PC-3 (cell line): ENCODE measurements at regions not wholly inside any gene's neighbourhood (a gene's known extent, or its start where the extent isn't known, plus 50 kb on each side); places are given as distances from the start of the nearest gene placed in this dataset.
A peak's percentile ranks its signal among the peaks of the same experiment; 100 is the strongest.

Experiments
- ATAC-seq: fragments of 200-7000 bp; cut with Tn5 transposase; 2 replicates; pipeline ENCODE4 v1.9.1; 2020; ENCODE audit warnings: mild to moderate bottlenecking, moderate library complexity
- BruUV-seq: library from RNA; stranded (reverse); fragments of 400-500 nt; replicated peaks from 2 replicates; lab custom pipeline; 2021; lab: Mats Ljungman, UMichigan
- CTCF ChIA-PET: fragments of 300-600 bp; sonication (Branson Sonifier 250); formaldehyde crosslinking; loops from one replicate; lab custom pipeline; 2022; ENCODE audit warnings: antibody characterized with exemption; lab: Charles Lee
- POLR2A ChIA-PET: fragments of 300-600 bp; sonication (Branson Sonifier 250); formaldehyde crosslinking; loops from one replicate; lab custom pipeline; 2022; ENCODE audit warnings: antibody characterized with exemption; ENCODE audit not compliant: unreplicated experiment; lab: Charles Lee
- DNase-seq: peaks from one replicate; pipeline ENCODE4 v3.0.0-alpha.2; 2015
- H2AFZ ChIP-seq: fragments of 300-600 bp; sonication (generic); 2 replicates; pipeline ENCODE4 v1.6.0; 2016; ENCODE audit warnings: antibody characterized with exemption, low read length
- H3F3A ChIP-seq: fragments of 300-600 bp; sonication (generic); one replicate; pipeline ENCODE4 v1.6.0; 2017; ENCODE audit warnings: antibody characterized with exemption, low read length, control low read depth, mild to moderate bottlenecking; ENCODE audit not compliant: unreplicated experiment
- H3K27ac ChIP-seq: fragments of 300-600 bp; sonication (generic); 2 replicates; pipeline ENCODE4 v1.5.1; 2016; ENCODE audit warnings: mild to moderate bottlenecking, low read length
- H3K27me3 ChIP-seq: fragments of 300-600 bp; sonication (generic); 2 replicates; pipeline ENCODE4 v1.6.1; 2016; ENCODE audit warnings: low read length, mixed read lengths
- H3K36me3 ChIP-seq: fragments of 300-600 bp; sonication (generic); 2 replicates; pipeline ENCODE4 v1.6.1; 2016; ENCODE audit warnings: low read depth, mixed run types, low read length, mixed read lengths
- H3K4me1 ChIP-seq: fragments of 300-600 bp; sonication (generic); 2 replicates; pipeline ENCODE4 v1.5.1; 2016; ENCODE audit warnings: low read length; ENCODE audit not compliant: insufficient read depth
- H3K4me2 ChIP-seq: fragments of 300-600 bp; sonication (generic); 2 replicates; pipeline ENCODE4 v1.6.0; 2016; ENCODE audit warnings: low read length
- H3K4me3 ChIP-seq: fragments of 300-600 bp; sonication (generic); 2 replicates; pipeline ENCODE4 v1.5.1; 2016; ENCODE audit warnings: mild to moderate bottlenecking, low read length, mixed read lengths
- H3K79me2 ChIP-seq: fragments of 300-600 bp; sonication (generic); 2 replicates; pipeline ENCODE4 v1.6.1; 2017; ENCODE audit warnings: low read length, mixed read lengths
- H3K9ac ChIP-seq: fragments of 300-600 bp; sonication (generic); 2 replicates; pipeline ENCODE4 v1.6.0; 2016; ENCODE audit warnings: mild to moderate bottlenecking, low read length
- H3K9me2 ChIP-seq: fragments of 300-600 bp; sonication (generic); replicated peaks from 2 replicates; pipeline ENCODE4 v1.6.1; 2016; ENCODE audit warnings: mixed run types, low read length, mixed read lengths
- H3K9me3 ChIP-seq: fragments of 300-600 bp; sonication (generic); 2 replicates; pipeline ENCODE4 v1.6.1; 2016; ENCODE audit warnings: low read length, mixed read lengths
- H4K20me1 ChIP-seq: fragments of 300-600 bp; sonication (generic); 2 replicates; pipeline ENCODE4 v1.6.1; 2016; ENCODE audit warnings: low read length, mixed read lengths
- EZH2 ChIP-seq: fragments of 300-600 bp; sonication (generic); IDR thresholded peaks from one replicate; pipeline ENCODE4 v1.6.1; 2017; ENCODE audit warnings: antibody characterized with exemption, mild to moderate bottlenecking, low read length; ENCODE audit not compliant: unreplicated experiment
- EZH2phosphoT487 ChIP-seq: fragments of 300-600 bp; sonication (generic); IDR thresholded peaks from 2 replicates; pipeline ENCODE4 v1.6.1; 2018; ENCODE audit warnings: mild to moderate bottlenecking, antibody characterized with exemption, low read length, borderline replicate concordance
- intact Hi-C: fragments of 100-400 bp; cut with micrococcal nuclease; formaldehyde crosslinking; loops from 2 replicates; pipeline ENCODE4 v1.9.0; 2023
- TF ChIP-seq, protein P1 (sequence below): fragments of 300-600 bp; sonication (generic); conservative IDR thresholded peaks from 2 replicates; pipeline ENCODE4 v1.5.1; 2017; ENCODE audit warnings: antibody characterized with exemption, low read depth, mild to moderate bottlenecking, low read length

DNA sequence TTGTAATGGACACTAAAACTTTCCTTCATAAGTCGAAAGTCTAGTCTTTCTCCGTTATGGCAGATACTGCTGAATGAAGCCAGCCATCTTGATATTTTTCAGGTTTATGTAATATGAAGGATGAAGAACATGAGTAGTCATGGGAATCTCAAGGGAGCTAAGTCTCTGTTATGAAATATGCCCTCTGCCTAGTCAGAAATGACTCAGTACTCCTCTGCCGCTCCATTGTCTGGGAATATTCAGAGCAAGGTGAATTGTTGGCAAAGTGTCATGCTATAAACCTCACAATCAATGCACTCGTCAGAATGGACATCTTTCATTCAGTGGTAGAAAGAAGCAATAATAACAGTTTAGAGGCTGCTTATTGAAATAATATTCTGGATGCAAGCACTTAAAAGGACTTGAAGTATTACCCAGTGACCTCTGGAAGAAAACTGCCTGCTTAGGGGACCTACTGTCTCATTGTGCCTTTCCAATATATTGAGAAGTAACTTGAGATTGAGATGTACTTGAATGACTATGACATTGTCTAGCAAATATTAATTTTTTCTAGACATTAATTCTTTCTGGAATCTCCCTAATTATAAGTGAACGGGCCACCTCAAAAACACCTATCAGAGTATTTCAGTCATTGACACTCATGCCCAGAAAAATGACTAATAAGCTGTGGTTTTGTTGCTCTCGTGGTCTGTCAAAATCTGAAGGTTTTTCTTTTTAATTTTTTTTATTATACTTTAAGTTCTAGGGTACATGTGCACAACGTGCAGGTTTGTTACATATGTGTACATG is 1011.5 kb upstream of the ACO1 start:
- no peaks in the 10 kb centered on the region for H3K9me2 ChIP-seq
- ChIA-PET POLR2A (no interaction called here), CTCF (no interaction called here)
- no TSS peak for BruUV-seq
- ATAC-seq (no peak), DNase-seq (peak; percentile 11)
- H3K9me3 ChIP-seq = no peaks in the 10 kb centered on the region
- no peaks in the 10 kb centered on the region for H3F3A ChIP-seq
- no peak overlapping the region for H2AFZ ChIP-seq
- TF ChIP-seq EZH2 = no peak
- no peak for TF ChIP-seq EZH2phosphoT487
- TF ChIP-seq, protein P1, sequence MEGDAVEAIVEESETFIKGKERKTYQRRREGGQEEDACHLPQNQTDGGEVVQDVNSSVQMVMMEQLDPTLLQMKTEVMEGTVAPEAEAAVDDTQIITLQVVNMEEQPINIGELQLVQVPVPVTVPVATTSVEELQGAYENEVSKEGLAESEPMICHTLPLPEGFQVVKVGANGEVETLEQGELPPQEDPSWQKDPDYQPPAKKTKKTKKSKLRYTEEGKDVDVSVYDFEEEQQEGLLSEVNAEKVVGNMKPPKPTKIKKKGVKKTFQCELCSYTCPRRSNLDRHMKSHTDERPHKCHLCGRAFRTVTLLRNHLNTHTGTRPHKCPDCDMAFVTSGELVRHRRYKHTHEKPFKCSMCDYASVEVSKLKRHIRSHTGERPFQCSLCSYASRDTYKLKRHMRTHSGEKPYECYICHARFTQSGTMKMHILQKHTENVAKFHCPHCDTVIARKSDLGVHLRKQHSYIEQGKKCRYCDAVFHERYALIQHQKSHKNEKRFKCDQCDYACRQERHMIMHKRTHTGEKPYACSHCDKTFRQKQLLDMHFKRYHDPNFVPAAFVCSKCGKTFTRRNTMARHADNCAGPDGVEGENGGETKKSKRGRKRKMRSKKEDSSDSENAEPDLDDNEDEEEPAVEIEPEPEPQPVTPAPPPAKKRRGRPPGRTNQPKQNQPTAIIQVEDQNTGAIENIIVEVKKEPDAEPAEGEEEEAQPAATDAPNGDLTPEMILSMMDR = no peak
- H3K36me3 ChIP-seq = no peaks in the 10 kb centered on the region
- no peaks in the 10 kb centered on the region for H3K4me1 ChIP-seq
- no peak overlapping the region for H3K27ac ChIP-seq
- H4K20me1 ChIP-seq = no peaks in the 10 kb centered on the region
- H3K4me3 ChIP-seq = no peak overlapping the region
- intact Hi-C loops = no loop called here
- H3K27me3 ChIP-seq = no peaks in the 10 kb centered on the region
- H3K4me2 ChIP-seq = no peak overlapping the region
- no peaks in the 10 kb centered on the region for H3K79me2 ChIP-seq
- H3K9ac ChIP-seq = no peak overlapping the region

DNA sequence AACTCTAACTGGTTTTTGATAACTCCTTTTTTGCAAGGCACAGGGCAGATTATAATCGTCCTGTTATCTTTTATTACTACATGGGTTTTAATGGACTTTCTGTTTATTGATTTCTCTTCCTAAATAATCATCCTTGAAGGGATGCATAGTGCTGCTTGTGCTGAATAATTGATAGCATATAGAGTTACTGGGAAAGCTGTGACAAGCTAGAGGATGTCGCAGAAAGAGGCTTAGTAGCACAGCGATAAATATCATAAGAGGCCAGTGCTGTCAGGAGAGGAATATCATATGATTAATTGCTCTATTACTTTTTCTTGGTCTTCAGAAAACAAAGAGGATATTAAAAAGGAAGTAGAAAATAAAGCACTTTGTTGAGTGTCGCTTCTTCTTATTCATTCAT is 1007.1 kb upstream of the ACO1 start:
- Histone ChIP-seq H3K4me2 (no peak overlapping the region), H3K4me1 (no peaks in the 10 kb centered on the region), H3K9me2 (no peaks in the 10 kb centered on the region), H3K9ac (no peak overlapping the region), H3F3A (no peaks in the 10 kb centered on the region), H3K27ac (no peak overlapping the region), H3K36me3 (no peaks in the 10 kb centered on the region), H3K9me3 (no peaks in the 10 kb centered on the region), H3K27me3 (no peaks in the 10 kb centered on the region), H4K20me1 (no peaks in the 10 kb centered on the region), H3K79me2 (no peaks in the 10 kb centered on the region), H2AFZ (no peak overlapping the region), H3K4me3 (no peak overlapping the region)
- no TSS peak for BruUV-seq
- intact Hi-C loops = no loop called here
- DNase-seq = no peak
- no peak for ATAC-seq
- POLR2A ChIA-PET = no interaction called here
- CTCF ChIA-PET = no interaction called here
- TF ChIP-seq EZH2 (no peak), EZH2phosphoT487 (no peak)
- TF ChIP-seq, protein P1 = no peak

DNA sequence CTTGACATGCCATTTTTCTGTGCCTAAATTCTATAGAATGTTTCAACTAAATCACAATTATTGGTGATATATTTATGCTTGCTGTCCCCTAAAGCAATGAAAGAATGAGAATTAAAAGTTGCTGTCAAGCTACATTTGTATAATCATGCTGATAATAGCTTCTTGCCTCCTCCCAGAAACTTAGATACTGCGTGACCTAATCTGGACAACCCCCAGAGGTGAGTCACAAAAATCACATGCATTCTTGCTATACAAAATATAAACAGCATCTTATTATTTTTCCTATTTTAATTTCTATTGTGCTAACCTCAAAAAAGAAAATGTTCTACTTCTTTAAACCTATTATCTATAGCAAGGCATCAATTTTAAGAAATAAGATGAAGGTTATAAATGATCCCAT is 995.8 kb upstream of the ACO1 start:
- TF ChIP-seq, protein P1 = no peak
- TF ChIP-seq EZH2 (no peak), EZH2phosphoT487 (no peak)
- ChIA-PET POLR2A (no interaction called here), CTCF (no interaction called here)
- H3K4me1 ChIP-seq = no peaks in the 10 kb centered on the region
- H3K4me3 ChIP-seq = no peak overlapping the region
- no peaks in the 10 kb centered on the region for H4K20me1 ChIP-seq
- no peaks in the 10 kb centered on the region for H3K9me2 ChIP-seq
- no peaks in the 10 kb centered on the region for H3K36me3 ChIP-seq
- H3K79me2 ChIP-seq = no peaks in the 10 kb centered on the region
- no peaks in the 10 kb centered on the region for H3K9me3 ChIP-seq
- no peak overlapping the region for H3K27ac ChIP-seq
- no TSS peak for BruUV-seq
- H2AFZ ChIP-seq = no peak overlapping the region
- ATAC-seq (no peak), DNase-seq (no peak)
- no peaks in the 10 kb centered on the region for H3F3A ChIP-seq
- intact Hi-C loops = no loop called here
- peaks cover 15% of the 10 kb centered on the region; the same call in 1 of the 2 replicates for H3K27me3 ChIP-seq
- no peak overlapping the region for H3K4me2 ChIP-seq
- no peak overlapping the region for H3K9ac ChIP-seq
